Trophoblast cell (in vitro differentiated cells and primary cell): ENCODE measurements at regions not wholly inside any gene's neighbourhood (a gene's known extent, or its start where the extent isn't known, plus 50 kb on each side); places are given as distances from the start of the nearest gene placed in this dataset.

ENCODE experiments used
- DNase-seq, 2 donors: peaks; one replicate each; pipeline ENCODE4 v3.0.0-alpha.2; 2016
- H2AFZ ChIP-seq: 2 replicates; pipeline ENCODE4 v1.6.1; 2013; ENCODE audit warnings: low read length, moderate library complexity, mild to moderate bottlenecking; ENCODE audit not compliant: insufficient read depth, poor library complexity
- H2AK5ac ChIP-seq: 2 replicates; pipeline ENCODE4 v1.6.1; 2013; ENCODE audit warnings: mild to moderate bottlenecking, low read length
- H2BK120ac ChIP-seq: 2 replicates; pipeline ENCODE4 v1.6.1; 2013; ENCODE audit warnings: low read length, mild to moderate bottlenecking, moderate library complexity; ENCODE audit not compliant: insufficient read depth, poor library complexity
- H2BK12ac ChIP-seq: 2 replicates; pipeline ENCODE4 v1.6.1; 2013; ENCODE audit warnings: mild to moderate bottlenecking, low read length, moderate library complexity
- H2BK5ac ChIP-seq: 2 replicates; pipeline ENCODE4 v1.6.1; 2013; ENCODE audit warnings: low read length, low read depth, moderate library complexity, mild to moderate bottlenecking; ENCODE audit not compliant: poor library complexity
- H3K14ac ChIP-seq: 2 replicates; pipeline ENCODE4 v1.6.1; 2013; ENCODE audit warnings: mild to moderate bottlenecking, low read length
- H3K18ac ChIP-seq: 2 replicates; pipeline ENCODE4 v1.6.1; 2013; ENCODE audit warnings: mild to moderate bottlenecking, low read length
- H3K23ac ChIP-seq: 2 replicates; pipeline ENCODE4 v1.6.1; 2013; ENCODE audit warnings: low read length
- H3K27ac ChIP-seq: 2 replicates; pipeline ENCODE4 v1.5.1; 2013; ENCODE audit warnings: low read depth, mild to moderate bottlenecking, inconsistent platforms, low read length, moderate library complexity
- H3K27me3 ChIP-seq: 2 replicates; pipeline ENCODE4 v1.6.1; 2013; ENCODE audit warnings: inconsistent platforms, mild to moderate bottlenecking, low read length, moderate library complexity; ENCODE audit not compliant: insufficient read depth
- H3K36me3 ChIP-seq, 2 experiments: 1 replicate in 1 of 2; 2 replicates in 1 of 2; pipeline ENCODE4 v1.6.1; 2013; ENCODE audit warnings: low read length in 2 of 2, mild to moderate bottlenecking in 2 of 2, moderate library complexity in 1 of 2; ENCODE audit not compliant: insufficient read depth in 2 of 2, control insufficient read depth in 1 of 2
- H3K4ac ChIP-seq: 2 replicates; pipeline ENCODE4 v1.6.1; 2013; ENCODE audit warnings: low read depth, mild to moderate bottlenecking, low read length, moderate library complexity
- H3K4me1 ChIP-seq, 2 experiments: 1 replicate in 1 of 2; 2 replicates in 1 of 2; pipeline ENCODE4 v1.6.1; 2013; ENCODE audit warnings: low read length in 2 of 2, mild to moderate bottlenecking in 2 of 2, moderate library complexity in 1 of 2; ENCODE audit not compliant: insufficient read depth in 2 of 2, control insufficient read depth in 1 of 2
- H3K4me2 ChIP-seq: 2 replicates; pipeline ENCODE4 v1.6.1; 2013; ENCODE audit warnings: inconsistent platforms, mild to moderate bottlenecking, low read length, moderate library complexity
- H3K4me3 ChIP-seq: 2 replicates; pipeline ENCODE4 v1.5.1; 2013; ENCODE audit warnings: mild to moderate bottlenecking, low read depth, low read length, inconsistent platforms
- H3K79me1 ChIP-seq: one replicate; pipeline ENCODE4 v1.6.1; 2013; ENCODE audit warnings: low read length
- H3K79me2 ChIP-seq: 2 replicates; pipeline ENCODE4 v1.6.1; 2013; ENCODE audit warnings: low read length, mild to moderate bottlenecking; ENCODE audit not compliant: control insufficient read depth, insufficient read depth, poor library complexity
- H3K9ac ChIP-seq: 2 replicates; pipeline ENCODE4 v1.6.1; 2013; ENCODE audit warnings: mild to moderate bottlenecking, low read length
- H3K9me3 ChIP-seq: 2 replicates; pipeline ENCODE4 v1.6.1; 2013; ENCODE audit warnings: low read depth, mild to moderate bottlenecking, control low read depth, inconsistent platforms, low read length; ENCODE audit not compliant: insufficient read depth
- H4K12ac ChIP-seq: 2 replicates; pipeline ENCODE4 v1.6.1; 2013; ENCODE audit warnings: low read depth, mild to moderate bottlenecking, low read length, moderate library complexity
- H4K8ac ChIP-seq: 2 replicates; pipeline ENCODE4 v1.6.1; 2013; ENCODE audit warnings: low read depth, mild to moderate bottlenecking, low read length, moderate library complexity
- H4K91ac ChIP-seq: one replicate; pipeline ENCODE4 v1.6.1; 2013; ENCODE audit warnings: low read depth, mild to moderate bottlenecking, low read length, moderate library complexity
- WGBS: extraction: QIAGEN DNeasy Blood & Tissue Kit; methylation state at CpG from one replicate; pipeline ENCODE4 v1.1.7; 2013; ENCODE audit warnings: missing lambda C conversion rate; ENCODE audit not compliant: insufficient read length, insufficient coverage; ENCODE audit errors: extremely low coverage; 5-methylcytosine and 5-hydroxymethylcytosine counted together

DNA sequence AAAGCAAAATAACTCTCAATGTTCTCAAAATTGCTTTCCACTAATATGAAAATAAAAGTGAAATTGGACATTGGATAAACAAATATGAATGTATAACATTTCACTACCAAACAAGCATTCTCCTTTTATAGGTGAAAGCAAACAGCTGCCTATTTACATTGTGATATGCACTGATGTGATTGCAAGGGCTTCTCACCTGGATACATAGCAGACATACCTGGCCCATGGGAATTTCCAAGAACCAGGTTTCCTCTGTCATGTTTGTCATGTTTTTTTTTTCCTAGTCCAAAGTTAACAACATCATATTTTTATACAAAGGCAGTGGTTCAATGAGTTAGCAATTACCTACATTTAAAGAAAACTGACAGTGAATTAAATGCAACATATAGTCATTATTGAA is 228.5 kb downstream of the ANKRD50 start:
- Histone ChIP-seq H4K12ac (no peak overlapping the region), H3K79me1 (peaks cover 2% of the 10 kb centered on the region), H3K79me2 (no peaks in the 10 kb centered on the region), H3K23ac (no peak overlapping the region), H4K91ac (no peak overlapping the region), H3K9me3 (no peaks in the 10 kb centered on the region), H3K18ac (no peak overlapping the region), H3K14ac (no peak overlapping the region), H3K36me3 (no peaks in the 10 kb centered on the region), H3K27me3 (no peaks in the 10 kb centered on the region), H4K8ac (no peak overlapping the region), H2AK5ac (no peak overlapping the region), H2AFZ (no peak overlapping the region), H2BK12ac (no peak overlapping the region), H3K4me3 (no peak overlapping the region), H3K4me1 (peaks cover 2% of the 10 kb centered on the region in 2 experiments), H3K4me2 (no peak overlapping the region), H3K9ac (no peak overlapping the region), H3K4ac (no peak overlapping the region), H2BK5ac (no peak overlapping the region), H2BK120ac (no peak overlapping the region), H3K27ac (no peak overlapping the region)
- DNase-seq, result peak; percentile 65 to 88

DNA sequence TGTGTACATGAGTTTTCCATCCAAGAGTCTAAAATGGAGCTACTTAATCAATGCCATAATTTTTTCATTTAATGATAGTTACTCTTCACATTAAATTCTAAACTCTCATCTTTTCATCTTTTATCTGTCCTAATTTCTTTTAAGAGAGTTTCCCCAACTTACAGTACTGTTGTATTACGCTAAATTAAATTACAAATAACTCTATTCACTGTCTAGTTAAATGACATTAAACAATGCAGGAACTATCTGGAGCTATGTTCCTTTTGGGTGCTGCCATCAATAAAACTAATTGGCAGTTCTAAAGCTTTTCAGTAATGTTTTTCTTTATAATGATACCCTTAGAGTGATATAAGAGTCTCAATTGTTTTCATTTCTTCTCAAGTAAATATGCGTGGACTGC is 227.6 kb downstream of the ANKRD50 start:
- no CpG with 5 or more reads among the region's 2 CpGs for WGBS
- H4K8ac ChIP-seq, result no peak overlapping the region
- no peak overlapping the region for H2BK12ac ChIP-seq
- no peak overlapping the region for H3K4me2 ChIP-seq
- no peak overlapping the region for H3K4ac ChIP-seq
- peaks cover 2% of the 10 kb centered on the region for H3K79me1 ChIP-seq
- H2AK5ac ChIP-seq, result no peak overlapping the region
- H3K27me3 ChIP-seq, result no peaks in the 10 kb centered on the region
- H3K4me3 ChIP-seq, result no peak overlapping the region
- H3K27ac ChIP-seq, result no peak overlapping the region
- H3K9me3 ChIP-seq, result no peaks in the 10 kb centered on the region
- H3K79me2 ChIP-seq, result no peaks in the 10 kb centered on the region
- no peak overlapping the region for H3K14ac ChIP-seq
- H3K23ac ChIP-seq, result no peak overlapping the region
- H4K91ac ChIP-seq, result no peak overlapping the region
- no peak overlapping the region for H2BK120ac ChIP-seq
- H3K18ac ChIP-seq, result no peak overlapping the region
- H3K9ac ChIP-seq, result no peak overlapping the region
- H2AFZ ChIP-seq, result no peak overlapping the region
- peaks cover 2% of the 10 kb centered on the region in 2 experiments for H3K4me1 ChIP-seq
- no peak overlapping the region for H2BK5ac ChIP-seq
- H4K12ac ChIP-seq, result no peak overlapping the region
- no peaks in the 10 kb centered on the region for H3K36me3 ChIP-seq
- DNase-seq, result peak in 1 of 2 donors; percentile 20

DNA sequence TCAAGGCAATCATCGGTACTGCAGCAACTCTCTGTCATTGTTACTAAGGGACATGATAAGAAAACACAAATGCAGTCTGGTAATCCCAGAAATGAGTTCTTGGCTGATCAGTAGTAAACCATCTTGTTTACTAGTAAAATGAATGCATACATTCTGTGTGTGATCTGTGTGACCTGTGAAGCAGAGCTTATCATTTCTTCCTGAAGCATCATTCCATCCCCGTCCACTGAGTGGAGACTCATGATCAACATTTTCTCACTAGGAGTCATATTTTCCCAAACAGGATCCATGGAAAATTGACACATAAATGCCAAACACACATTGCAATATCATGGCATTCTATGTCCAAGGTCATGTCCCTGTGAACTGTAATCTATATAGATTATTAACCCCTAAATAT is 226.1 kb downstream of the ANKRD50 start:
- no CpG with 5 or more reads among the region's 2 CpGs for WGBS
- H3K9ac ChIP-seq, result no peak overlapping the region
- no peaks in the 10 kb centered on the region for H3K27me3 ChIP-seq

DNA sequence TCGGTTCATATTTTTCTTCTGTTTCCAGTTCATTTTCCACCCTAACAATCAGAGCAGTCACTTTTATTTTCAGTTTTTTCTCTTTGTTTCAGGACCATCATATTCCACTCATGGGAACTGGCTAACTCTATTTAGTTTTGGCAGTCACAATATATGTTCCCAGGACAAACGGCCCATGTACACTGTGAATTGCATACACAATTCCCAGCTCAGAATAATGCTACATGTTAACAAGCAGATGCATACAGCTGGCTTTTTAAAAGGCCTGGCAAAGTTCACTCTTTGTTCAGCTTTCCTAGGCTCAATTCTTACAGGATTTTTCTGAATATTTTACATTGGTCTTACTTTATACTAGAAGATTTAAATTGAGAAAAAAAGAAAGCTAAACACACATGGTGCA is 224.9 kb downstream of the ANKRD50 start:
- H3K27me3 ChIP-seq, result no peaks in the 10 kb centered on the region
- H3K79me2 ChIP-seq, result no peaks in the 10 kb centered on the region
- no peak for DNase-seq
- no peaks in the 10 kb centered on the region for H3K36me3 ChIP-seq
- peaks cover 2% of the 10 kb centered on the region in 2 experiments for H3K4me1 ChIP-seq
- no peak overlapping the region for H3K18ac ChIP-seq
- H3K9ac ChIP-seq, result no peak overlapping the region
- no peak overlapping the region for H3K14ac ChIP-seq
- no peak overlapping the region for H2BK120ac ChIP-seq
- no CpG with 5 or more reads among the region's 2 CpGs for WGBS
- H4K91ac ChIP-seq, result no peak overlapping the region
- H2BK5ac ChIP-seq, result no peak overlapping the region
- no peak overlapping the region for H2BK12ac ChIP-seq
- H3K79me1 ChIP-seq, result peaks cover 2% of the 10 kb centered on the region
- no peak overlapping the region for H3K4ac ChIP-seq
- H4K8ac ChIP-seq, result no peak overlapping the region
- H2AK5ac ChIP-seq, result no peak overlapping the region
- no peak overlapping the region for H2AFZ ChIP-seq
- peaks cover 2% of the 10 kb centered on the region for H3K9me3 ChIP-seq
- no peak overlapping the region for H3K4me2 ChIP-seq
- no peak overlapping the region for H3K4me3 ChIP-seq
- H4K12ac ChIP-seq, result no peak overlapping the region
- H3K27ac ChIP-seq, result no peak overlapping the region
- no peak overlapping the region for H3K23ac ChIP-seq

More for the DNA sequence above, 226.1 kb downstream of the ANKRD50 start:
- no peak overlapping the region for H2BK12ac ChIP-seq
- H3K27ac ChIP-seq, result no peak overlapping the region
- peaks cover 2% of the 10 kb centered on the region for H3K9me3 ChIP-seq
- H3K4me3 ChIP-seq, result no peak overlapping the region
- no peak overlapping the region for H3K14ac ChIP-seq
- no peaks in the 10 kb centered on the region for H3K36me3 ChIP-seq
- H4K12ac ChIP-seq, result no peak overlapping the region
- peak; percentile 28 to 70 for DNase-seq
- no peak overlapping the region for H2BK120ac ChIP-seq
- peaks cover 2% of the 10 kb centered on the region for H3K79me1 ChIP-seq
- H2AK5ac ChIP-seq, result no peak overlapping the region
- H3K4me1 ChIP-seq, result peaks cover 2% of the 10 kb centered on the region in 2 experiments
- no peak overlapping the region for H3K4me2 ChIP-seq
- H3K4ac ChIP-seq, result no peak overlapping the region
- no peak overlapping the region for H2BK5ac ChIP-seq
- H4K8ac ChIP-seq, result no peak overlapping the region
- H3K79me2 ChIP-seq, result no peaks in the 10 kb centered on the region
- no peak overlapping the region for H3K23ac ChIP-seq
- H4K91ac ChIP-seq, result no peak overlapping the region
- H3K18ac ChIP-seq, result no peak overlapping the region
- no peak overlapping the region for H2AFZ ChIP-seq
